HG03159 (cell line): ENCODE measurements at regions not wholly inside any gene's neighbourhood (a gene's known extent, or its start where the extent isn't known, plus 50 kb on each side); places are given as distances from the start of the nearest gene placed in this dataset.
"Not testable (repeated sequence)": the region's sequence is repeated elsewhere in the genome, so short reads cannot be mapped to it uniquely, and the experiment has no call there.

Experiments used
- ATAC-seq: cut with Tn5 transposase; IDR thresholded peaks from one replicate; pipeline ENCODE4 v1.9.1; 2021; ENCODE audit warnings: mild to moderate bottlenecking, moderate library complexity; ENCODE audit not compliant: unreplicated experiment

- ATAC-seq: no peak
Observed at GRCh38 chr2:156006721-156007618, 325.6 kb downstream of the NR4A2 start.

- no peak for ATAC-seq
Observed at GRCh38 chr2:156005999-156006712, 326.4 kb downstream of the NR4A2 start.

- ATAC-seq: no peak
Observed at GRCh38 chr2:156005531-156005930, 327.0 kb downstream of the NR4A2 start.

GRCh38 chr2:156004459-156004858 lies 328.1 kb downstream of the NR4A2 start:
- ATAC-seq: no peak

GRCh38 chr2:156003780-156004179 lies 328.7 kb downstream of the NR4A2 start:
- no peak for ATAC-seq

GRCh38 chr2:156001851-156002250 lies 330.7 kb downstream of the NR4A2 start:
- no peak for ATAC-seq

- no peak for ATAC-seq
Observed at GRCh38 chr2:155997538-155997937, 335.0 kb downstream of the NR4A2 start.

- ATAC-seq: no peak
Observed at GRCh38 chr2:155994315-155994714, 338.2 kb downstream of the NR4A2 start.

- no peak for ATAC-seq
Observed at GRCh38 chr2:155983845-155984244, 348.7 kb downstream of the NR4A2 start.

GRCh38 chr2:155982135-155982534 lies 350.4 kb downstream of the NR4A2 start:
- ATAC-seq: no peak

GRCh38 chr2:155980941-155981560 lies 351.5 kb downstream of the NR4A2 start:
- peak; percentile 71 for ATAC-seq

GRCh38 chr2:155975734-155976133 lies 356.8 kb downstream of the NR4A2 start:
- no peak for ATAC-seq

- ATAC-seq: no peak
Observed at GRCh38 chr2:155972916-155973315, 359.6 kb downstream of the NR4A2 start.

- not testable (repeated sequence) for ATAC-seq
Observed at GRCh38 chr2:155966064-155966471, 366.5 kb downstream of the NR4A2 start.

GRCh38 chr2:155965415-155966063 lies 367.0 kb downstream of the NR4A2 start:
- no peak for ATAC-seq

- ATAC-seq: no peak
Observed at GRCh38 chr2:155961641-155962040, 370.9 kb downstream of the NR4A2 start.

- no peak for ATAC-seq
Observed at GRCh38 chr2:155958834-155959233, 373.7 kb downstream of the NR4A2 start.

- ATAC-seq: no peak
Observed at GRCh38 chr2:155947069-155947468, 385.5 kb downstream of the NR4A2 start.

GRCh38 chr2:155944218-155944617 lies 388.3 kb downstream of the NR4A2 start:
- ATAC-seq: no peak

GRCh38 chr2:155930312-155930711 lies 402.2 kb downstream of the NR4A2 start:
- ATAC-seq: no peak

- ATAC-seq: no peak
Observed at GRCh38 chr2:155917380-155917779, 415.1 kb downstream of the NR4A2 start.
